GM18499 (cell line): ENCODE measurements at regions not wholly inside any gene's neighbourhood (a gene's known extent, or its start where the extent isn't known, plus 50 kb on each side); places are given as distances from the start of the nearest gene placed in this dataset.
A peak's percentile ranks its signal among the peaks of the same experiment; 100 is the strongest.
"Not testable (repeated sequence)": the region's sequence is repeated elsewhere in the genome, so short reads cannot be mapped to it uniquely, and the experiment has no call there.

ENCODE experiments used
- ATAC-seq: cut with Tn5 transposase; IDR thresholded peaks from one replicate; pipeline ENCODE4 v1.9.1; 2021; ENCODE audit warnings: moderate number of reproducible peaks; ENCODE audit not compliant: insufficient read depth, unreplicated experiment

DNA sequence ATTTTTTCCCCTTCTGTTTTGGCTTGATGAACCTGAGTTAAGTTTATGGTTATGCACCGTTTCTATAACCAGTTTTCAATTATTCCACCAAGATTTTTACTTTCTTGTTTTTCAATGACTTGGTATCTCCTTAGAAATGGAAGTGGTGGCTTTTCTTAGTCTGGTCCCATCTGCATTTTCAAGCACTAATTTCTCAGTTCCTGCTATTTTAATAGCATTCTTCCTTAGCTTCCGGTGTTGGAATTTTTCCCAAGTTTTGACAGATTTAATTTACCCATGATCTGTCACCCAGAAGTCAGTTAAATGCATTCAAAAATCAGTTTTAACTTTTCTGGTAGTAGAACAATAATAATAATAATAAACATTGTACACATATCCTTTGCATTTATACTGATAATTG is 184.6 kb upstream of the OLFM3 start:
- ATAC-seq, result no peak

DNA sequence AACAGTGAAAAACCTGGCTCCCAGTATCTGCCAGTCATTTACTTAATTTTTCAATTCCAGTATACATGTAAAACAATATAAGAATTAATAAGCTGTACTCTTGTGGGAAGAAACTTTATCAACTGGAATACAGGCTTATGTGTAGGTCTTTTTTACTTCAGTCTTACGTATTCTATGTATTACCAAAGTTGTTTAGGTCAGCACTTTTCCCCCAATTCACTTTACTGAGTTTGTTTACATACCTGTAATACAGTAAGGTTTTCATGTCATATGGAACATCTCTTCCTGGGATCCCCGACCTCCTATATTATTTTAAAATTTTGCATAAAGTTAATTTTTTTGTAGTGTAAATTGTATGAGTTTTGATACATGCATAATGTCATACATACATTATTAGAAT is 181.8 kb upstream of the OLFM3 start:
- ATAC-seq, result no peak

DNA sequence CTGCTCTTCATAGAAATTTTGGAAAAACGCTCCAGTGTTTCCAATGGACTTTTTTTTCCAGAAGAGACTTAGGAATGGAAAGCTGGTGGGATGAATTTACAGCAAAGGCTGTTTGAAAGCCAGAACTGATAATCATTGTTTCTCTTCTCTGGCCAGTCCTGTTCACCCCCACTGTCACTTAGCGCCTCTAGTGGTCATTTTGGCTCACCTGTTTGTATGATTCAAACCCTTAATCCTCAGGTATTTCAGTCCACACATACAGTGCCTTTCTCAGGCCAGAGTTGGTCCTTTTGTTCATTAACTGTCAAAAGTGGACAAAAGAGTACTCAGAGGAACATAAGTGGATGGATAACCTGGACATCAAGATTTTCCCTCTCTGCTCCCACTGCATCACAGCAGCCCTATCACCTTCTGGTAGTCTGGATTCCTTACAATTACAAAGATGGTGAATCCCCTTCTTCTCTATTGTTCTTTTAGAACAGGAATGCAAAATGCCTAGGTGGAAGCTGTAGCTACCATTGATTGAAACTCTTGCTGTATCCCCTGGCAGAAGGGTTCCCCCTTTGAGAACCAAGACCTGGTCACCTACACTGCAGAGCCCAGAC is 177.6 kb upstream of the OLFM3 start:
- ATAC-seq, result peak; percentile 53

- no peak for ATAC-seq
Measured at GRCh38 chr1:102172200-102172599, 175.5 kb upstream of the OLFM3 start.

GRCh38 chr1:102163799-102164198 is 167.1 kb upstream of the OLFM3 start:
- ATAC-seq, result no peak

- no peak for ATAC-seq
Measured at GRCh38 chr1:102151242-102151641, 154.5 kb upstream of the OLFM3 start.

GRCh38 chr1:102120910-102121309 is 124.2 kb upstream of the OLFM3 start:
- ATAC-seq, result no peak

DNA sequence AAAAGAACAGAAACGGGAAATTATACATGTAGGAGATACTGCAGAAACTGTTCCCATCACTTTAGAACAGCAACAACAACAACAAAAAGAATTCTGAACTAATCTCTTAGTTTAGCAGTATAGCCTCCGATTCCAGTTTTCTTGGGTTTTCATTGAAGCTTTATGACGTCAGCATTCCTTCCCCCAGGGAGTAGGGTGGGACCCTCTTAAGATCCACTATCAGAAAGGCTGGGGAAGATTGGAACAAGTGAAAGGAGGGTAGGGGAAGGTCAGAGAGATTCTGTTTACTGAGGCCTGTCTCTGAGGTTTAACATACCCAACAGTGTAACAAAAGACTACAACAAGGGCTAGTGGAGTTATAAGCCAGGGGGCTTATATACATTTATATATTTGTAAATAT is 121.4 kb upstream of the OLFM3 start:
- no peak for ATAC-seq

- no peak for ATAC-seq
Measured at GRCh38 chr1:102110586-102110985, 113.9 kb upstream of the OLFM3 start.

DNA sequence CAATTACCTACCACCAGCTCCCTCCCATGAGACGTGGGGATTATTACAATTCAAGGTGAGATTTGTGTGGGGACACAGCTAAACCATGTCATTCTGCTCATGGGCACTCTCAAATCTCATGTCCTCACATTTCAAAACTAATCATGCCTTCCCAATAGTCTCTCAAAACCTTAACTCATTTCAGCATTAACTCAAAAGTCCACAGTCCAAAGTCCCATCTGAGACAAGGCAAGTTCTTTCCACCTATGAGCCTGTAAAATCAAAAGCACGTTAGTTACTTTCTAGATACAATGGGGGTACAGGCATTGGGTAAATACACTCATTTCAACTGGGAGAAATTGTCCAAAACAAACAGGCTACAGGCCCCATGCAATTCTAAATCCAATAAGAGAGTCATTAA is 112.8 kb upstream of the OLFM3 start:
- not testable (repeated sequence) for ATAC-seq

DNA sequence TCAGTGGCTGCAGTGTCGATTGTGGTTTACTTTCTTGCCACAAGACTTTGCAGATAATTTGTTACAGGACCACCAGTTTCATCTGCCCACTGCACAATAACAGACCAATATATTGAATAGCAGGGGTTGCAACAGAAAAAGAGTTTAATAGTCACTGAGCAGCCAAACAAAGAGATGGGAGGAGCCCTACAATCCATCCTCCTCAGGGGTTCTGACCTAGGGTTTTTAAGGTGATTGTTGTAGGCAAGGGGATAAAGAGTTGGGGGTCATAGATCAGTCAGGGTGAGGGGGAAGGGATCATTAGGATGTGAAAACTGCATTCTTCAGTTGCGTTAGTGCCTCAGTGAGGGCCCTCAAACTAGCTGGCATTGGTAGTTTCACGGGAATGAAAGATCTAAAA is 110.7 kb upstream of the OLFM3 start:
- ATAC-seq, result no peak

GRCh38 chr1:102105931-102106550 is 109.3 kb upstream of the OLFM3 start:
- ATAC-seq, result no peak

GRCh38 chr1:102103646-102104045 is 106.9 kb upstream of the OLFM3 start:
- no peak for ATAC-seq

DNA sequence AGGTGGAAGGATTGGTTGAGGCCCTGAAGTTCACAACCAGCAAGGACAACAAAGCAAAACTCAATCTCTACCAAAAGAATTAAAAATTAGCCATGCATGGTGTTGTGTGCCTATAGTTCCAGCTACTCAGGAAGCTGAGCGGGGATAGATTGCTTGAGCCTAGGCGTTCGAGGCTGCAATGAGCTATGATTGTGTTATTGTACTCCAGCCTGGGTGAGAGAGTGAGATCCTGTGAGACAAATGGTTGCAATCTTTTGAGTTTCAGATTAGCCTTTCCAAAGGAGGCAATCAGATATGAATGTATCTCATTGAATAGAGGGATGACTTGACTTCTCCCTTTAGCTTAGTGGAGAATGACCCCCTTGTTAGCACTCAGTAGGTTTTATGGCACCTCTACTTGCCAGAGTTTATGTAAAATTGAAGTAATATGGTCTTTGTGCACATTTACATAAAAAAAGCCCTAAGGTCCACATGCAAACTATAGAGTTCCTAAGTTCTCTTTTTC is 105.6 kb upstream of the OLFM3 start:
- no peak for ATAC-seq

- ATAC-seq, result no peak
Measured at GRCh38 chr1:102100666-102101065, 103.9 kb upstream of the OLFM3 start.

GRCh38 chr1:102099916-102100315 is 103.2 kb upstream of the OLFM3 start:
- ATAC-seq, result no peak

DNA sequence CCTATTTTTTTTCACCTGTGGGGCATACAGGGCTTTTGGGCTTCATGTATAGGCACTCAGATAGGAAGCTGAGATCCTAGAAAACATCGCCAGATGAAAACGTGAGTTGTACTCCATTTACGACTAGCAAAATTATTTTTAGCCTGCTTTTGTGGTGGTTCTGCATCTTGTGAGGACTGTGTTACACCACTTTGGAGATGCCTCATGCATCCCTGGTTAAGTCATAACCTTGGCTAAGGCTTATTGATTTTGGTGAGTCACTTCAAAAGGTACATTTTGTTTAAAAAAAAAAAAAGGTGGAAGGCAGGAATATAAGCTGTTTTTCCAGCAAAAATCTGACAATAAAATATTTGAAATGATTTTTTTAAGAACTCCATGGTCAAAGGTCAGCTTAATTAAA is 101.8 kb upstream of the OLFM3 start:
- no peak for ATAC-seq

- ATAC-seq, result no peak
Measured at GRCh38 chr1:102098081-102098480, 101.4 kb upstream of the OLFM3 start.

DNA sequence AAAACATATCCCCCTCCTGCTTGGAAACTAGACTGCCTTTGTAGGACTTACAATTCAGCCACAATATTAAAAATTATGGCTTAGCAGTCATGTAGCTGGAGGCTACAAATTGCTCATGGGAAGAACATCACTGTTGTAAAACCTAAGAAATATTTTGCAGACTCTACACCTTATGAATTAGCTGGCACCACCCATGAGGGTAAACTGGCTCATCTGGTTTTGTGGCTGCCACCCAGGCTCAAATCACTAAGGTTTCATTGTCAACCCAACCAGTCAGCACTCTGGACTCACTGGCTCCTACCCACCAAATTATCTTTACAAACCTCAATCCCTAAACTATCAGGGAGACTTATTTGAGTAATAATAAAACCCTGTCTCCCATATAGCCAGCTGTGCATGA is 100.7 kb upstream of the OLFM3 start:
- no peak for ATAC-seq

DNA sequence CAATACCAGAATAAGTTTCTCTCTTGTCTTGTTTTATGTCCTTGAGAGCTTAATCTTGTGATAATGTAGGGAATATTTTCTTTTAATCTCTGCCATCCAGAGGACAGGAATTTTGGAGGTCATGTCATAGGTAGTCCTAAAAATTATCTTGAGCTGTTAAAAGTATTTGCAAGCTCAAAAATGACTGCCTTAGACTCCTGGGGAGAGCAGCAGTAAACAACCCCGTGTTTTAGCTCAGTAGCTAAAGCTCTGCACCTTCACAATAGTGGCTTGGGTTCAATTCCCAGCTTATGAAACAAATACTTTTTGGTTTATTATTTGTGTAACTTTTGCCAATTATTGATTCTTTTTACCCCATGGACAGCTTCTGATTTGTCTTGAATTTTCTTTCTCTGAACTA is 99.4 kb upstream of the OLFM3 start:
- no peak for ATAC-seq

- ATAC-seq, result no peak
Measured at GRCh38 chr1:102089791-102090190, 93.1 kb upstream of the OLFM3 start.

GRCh38 chr1:102085896-102086295 is 89.2 kb upstream of the OLFM3 start:
- ATAC-seq, result no peak
